LHCN-M2 (cell line): ENCODE measurements at regions not wholly inside any gene's neighbourhood (a gene's known extent, or its start where the extent isn't known, plus 50 kb on each side); places are given as distances from the start of the nearest gene placed in this dataset.

Source experiments
- DNase-seq: peaks from one replicate; pipeline ENCODE4 v3.0.0-alpha.2; 2012; ENCODE audit warnings: low read depth

GRCh38 chr9:120292606-120293005 lies 287.4 kb downstream of the CDK5RAP2 start:
- DNase-seq, result no peak

- DNase-seq, result no peak
Measured at GRCh38 chr9:120291050-120291449, 288.9 kb downstream of the CDK5RAP2 start.

GRCh38 chr9:120289990-120290975 lies 289.7 kb downstream of the CDK5RAP2 start:
- DNase-seq, result no peak

GRCh38 chr9:120289098-120289497 lies 290.9 kb downstream of the CDK5RAP2 start:
- DNase-seq, result no peak

GRCh38 chr9:120286530-120286929 lies 293.4 kb downstream of the CDK5RAP2 start:
- no peak for DNase-seq

GRCh38 chr9:120284821-120285220 lies 295.1 kb downstream of the CDK5RAP2 start:
- DNase-seq, result no peak

- no peak for DNase-seq
Measured at GRCh38 chr9:120281665-120282064, 298.3 kb downstream of the CDK5RAP2 start.

GRCh38 chr9:120267929-120268328 lies 312.0 kb downstream of the CDK5RAP2 start:
- no peak for DNase-seq

- DNase-seq, result peak; percentile 5
Measured at GRCh38 chr9:120265791-120266190, 314.2 kb downstream of the CDK5RAP2 start.

GRCh38 chr9:120264528-120264927 lies 315.4 kb downstream of the CDK5RAP2 start:
- no peak for DNase-seq

- DNase-seq, result no peak
Measured at GRCh38 chr9:120263836-120264235, 316.1 kb downstream of the CDK5RAP2 start.

GRCh38 chr9:120261419-120261818 lies 318.5 kb downstream of the CDK5RAP2 start:
- no peak for DNase-seq

GRCh38 chr9:120259100-120259499 lies 320.9 kb downstream of the CDK5RAP2 start:
- DNase-seq, result no peak

GRCh38 chr9:120258096-120258495 lies 321.9 kb downstream of the CDK5RAP2 start:
- DNase-seq, result no peak

GRCh38 chr9:120257483-120257882 lies 322.5 kb downstream of the CDK5RAP2 start:
- peak; percentile 3 for DNase-seq

- no peak for DNase-seq
Measured at GRCh38 chr9:120256146-120256545, 323.8 kb downstream of the CDK5RAP2 start.

- no peak for DNase-seq
Measured at GRCh38 chr9:120252248-120252647, 327.7 kb downstream of the CDK5RAP2 start.

GRCh38 chr9:120242116-120242811 lies 337.7 kb downstream of the CDK5RAP2 start:
- no peak for DNase-seq

- no peak for DNase-seq
Measured at GRCh38 chr9:120236596-120236995, 343.4 kb downstream of the CDK5RAP2 start.

GRCh38 chr9:120235081-120235480 lies 344.9 kb downstream of the CDK5RAP2 start:
- DNase-seq, result peak; percentile 10

GRCh38 chr9:120230227-120230626 lies 349.7 kb downstream of the CDK5RAP2 start:
- DNase-seq, result no peak

GRCh38 chr9:120221844-120222243 lies 358.1 kb downstream of the CDK5RAP2 start:
- DNase-seq, result no peak

GRCh38 chr9:120214332-120214731 lies 365.6 kb downstream of the CDK5RAP2 start:
- no peak for DNase-seq
